M059J (cell line): ENCODE measurements at regions not wholly inside any gene's neighbourhood (a gene's known extent, or its start where the extent isn't known, plus 50 kb on each side); places are given as distances from the start of the nearest gene placed in this dataset.
A peak's percentile ranks its signal among the peaks of the same experiment; 100 is the strongest.
"Not testable (repeated sequence)": the region's sequence is repeated elsewhere in the genome, so short reads cannot be mapped to it uniquely, and the experiment has no call there.

Experiments used
- DNase-seq: peaks from one replicate; pipeline ENCODE4 v3.0.0-alpha.2; 2012; ENCODE audit warnings: low read depth

- DNase-seq, result not testable (repeated sequence)
Observed at GRCh38 chr18:14460364-14460763, 83.0 kb downstream of the POTEC start.

- not testable (repeated sequence) for DNase-seq
Observed at GRCh38 chr18:14459826-14460225, 83.6 kb downstream of the POTEC start.

- DNase-seq, result not testable (repeated sequence)
Observed at GRCh38 chr18:14458009-14458945, 85.1 kb downstream of the POTEC start.

GRCh38 chr18:14450637-14451009 lies 92.8 kb downstream of the POTEC start:
- DNase-seq, result not testable (repeated sequence)

- DNase-seq, result not testable (repeated sequence)
Observed at GRCh38 chr18:14449995-14450636, 93.3 kb downstream of the POTEC start.

- not testable (repeated sequence) for DNase-seq
Observed at GRCh38 chr18:14449062-14449461, 94.3 kb downstream of the POTEC start.

- not testable (repeated sequence) for DNase-seq
Observed at GRCh38 chr18:14447715-14448114, 95.7 kb downstream of the POTEC start.

- DNase-seq, result peak; percentile 51
Observed at GRCh38 chr18:14435460-14435859, 107.9 kb downstream of the POTEC start.

GRCh38 chr18:14432371-14432770 lies 111.0 kb downstream of the POTEC start:
- DNase-seq, result not testable (repeated sequence)

GRCh38 chr18:14431031-14431521 lies 112.3 kb downstream of the POTEC start:
- not testable (repeated sequence) for DNase-seq

- peak; percentile 3 for DNase-seq
Observed at GRCh38 chr18:14415806-14416205, 127.6 kb downstream of the POTEC start.

GRCh38 chr18:14415399-14415798 lies 128.0 kb downstream of the POTEC start:
- peak; percentile 3 for DNase-seq

- DNase-seq, result not testable (repeated sequence)
Observed at GRCh38 chr18:14395533-14395932, 147.9 kb downstream of the POTEC start.

- not testable (repeated sequence) for DNase-seq
Observed at GRCh38 chr18:14393563-14394103, 149.8 kb downstream of the POTEC start.

- DNase-seq, result not testable (repeated sequence)
Observed at GRCh38 chr18:14392604-14393003, 150.8 kb downstream of the POTEC start.

GRCh38 chr18:14384961-14385360 lies 158.4 kb downstream of the POTEC start:
- not testable (repeated sequence) for DNase-seq

- not testable (repeated sequence) for DNase-seq
Observed at GRCh38 chr18:14382666-14383065, 160.7 kb downstream of the POTEC start.

- DNase-seq, result not testable (repeated sequence)
Observed at GRCh38 chr18:14379489-14379888, 163.9 kb downstream of the POTEC start.

GRCh38 chr18:14378376-14378775 lies 165.0 kb downstream of the POTEC start:
- DNase-seq, result not testable (repeated sequence)

- not testable (repeated sequence) for DNase-seq
Observed at GRCh38 chr18:14361346-14361745, 182.1 kb downstream of the POTEC start.

GRCh38 chr18:14357553-14358297 lies 185.7 kb downstream of the POTEC start:
- not testable (repeated sequence) for DNase-seq
